BLaER1 (cell line): ENCODE measurements at regions not wholly inside any gene's neighbourhood (a gene's known extent, or its start where the extent isn't known, plus 50 kb on each side); places are given as distances from the start of the nearest gene placed in this dataset.

Experiments used
- H3K27ac ChIP-seq: shearing (Covaris generic); formaldehyde crosslinking; 2 replicates; pipeline ENCODE4 v1.8.1; 2022
- H3K27me3 ChIP-seq: shearing (Covaris generic); formaldehyde crosslinking; 2 replicates; pipeline ENCODE4 v1.8.1; 2022
- H3K36me3 ChIP-seq: shearing (Covaris generic); formaldehyde crosslinking; 2 replicates; pipeline ENCODE4 v1.8.1; 2022
- H3K4me1 ChIP-seq: shearing (Covaris generic); formaldehyde crosslinking; 2 replicates; pipeline ENCODE4 v1.8.1; 2022
- H3K4me2 ChIP-seq: shearing (Covaris generic); formaldehyde crosslinking; 2 replicates; pipeline ENCODE4 v1.8.1; 2022
- H3K4me3 ChIP-seq: shearing (Covaris generic); formaldehyde crosslinking; 2 replicates; pipeline ENCODE4 v1.8.1; 2022
- H3K9ac ChIP-seq: shearing (Covaris generic); formaldehyde crosslinking; 2 replicates; pipeline ENCODE4 v1.8.1; 2022
- H3K9me3 ChIP-seq: shearing (Covaris generic); formaldehyde crosslinking; 2 replicates; pipeline ENCODE4 v1.8.1; 2022
- H4K20me1 ChIP-seq: shearing (Covaris generic); formaldehyde crosslinking; 2 replicates; pipeline ENCODE4 v1.8.1; 2022
- Cebpa-rat ChIP-seq: shearing (Covaris generic); IDR thresholded peaks from 2 replicates; pipeline ENCODE4 v1.8.1; 2022

- no peak overlapping the region for H3K4me2 ChIP-seq
These were observed 1323.2 kb downstream of the FSCB start for GRCh38 chr14:43183916-43184315.

GRCh38 chr14:43175896-43176295 lies 1331.2 kb downstream of the FSCB start:
- H4K20me1 ChIP-seq, result no peaks in the 10 kb centered on the region
- H3K27me3 ChIP-seq, result no peaks in the 10 kb centered on the region; the same call in 1 of the 2 replicates
- no peak overlapping the region for H3K9ac ChIP-seq
- H3K4me2 ChIP-seq, result no peak overlapping the region
- H3K27ac ChIP-seq, result no peak overlapping the region
- no peaks in the 10 kb centered on the region for H3K9me3 ChIP-seq
- no peaks in the 10 kb centered on the region for H3K36me3 ChIP-seq
- no peak for TF ChIP-seq Cebpa-rat
- H3K4me1 ChIP-seq, result no peaks in the 10 kb centered on the region
- no peak overlapping the region for H3K4me3 ChIP-seq

More at GRCh38 chr14:43183916-43184315, 1323.2 kb downstream of the FSCB start:
- Histone ChIP-seq H3K9me3 (no peaks in the 10 kb centered on the region; the same call in 1 of the 2 replicates), H3K36me3 (no peaks in the 10 kb centered on the region), H3K27me3 (no peaks in the 10 kb centered on the region), H4K20me1 (no peaks in the 10 kb centered on the region), H3K9ac (no peak overlapping the region), H3K4me1 (no peaks in the 10 kb centered on the region), H3K4me3 (no peak overlapping the region), H3K27ac (no peak overlapping the region)
- TF ChIP-seq Cebpa-rat, result no peak

- no peak for TF ChIP-seq Cebpa-rat
- Histone ChIP-seq H4K20me1 (no peaks in the 10 kb centered on the region), H3K36me3 (no peaks in the 10 kb centered on the region), H3K4me2 (no peak overlapping the region), H3K4me3 (no peak overlapping the region), H3K9me3 (no peaks in the 10 kb centered on the region), H3K27me3 (no peaks in the 10 kb centered on the region; the same call in 1 of the 2 replicates), H3K4me1 (no peaks in the 10 kb centered on the region), H3K9ac (no peak overlapping the region), H3K27ac (no peak overlapping the region)
These were observed 1334.1 kb downstream of the FSCB start for GRCh38 chr14:43172899-43173548.

GRCh38 chr14:43169722-43170121 lies 1337.4 kb downstream of the FSCB start:
- no peaks in the 10 kb centered on the region for H4K20me1 ChIP-seq
- no peak overlapping the region for H3K4me3 ChIP-seq
- H3K9ac ChIP-seq, result no peak overlapping the region
- no peaks in the 10 kb centered on the region for H3K4me1 ChIP-seq
- no peak for TF ChIP-seq Cebpa-rat
- no peak overlapping the region for H3K4me2 ChIP-seq
- H3K27me3 ChIP-seq, result no peaks in the 10 kb centered on the region
- H3K36me3 ChIP-seq, result no peaks in the 10 kb centered on the region
- H3K27ac ChIP-seq, result no peak overlapping the region
- H3K9me3 ChIP-seq, result no peaks in the 10 kb centered on the region

GRCh38 chr14:43168371-43168925 lies 1338.6 kb downstream of the FSCB start:
- H3K9me3 ChIP-seq, result no peaks in the 10 kb centered on the region
- TF ChIP-seq Cebpa-rat, result no peak
- no peaks in the 10 kb centered on the region for H3K36me3 ChIP-seq
- H3K4me1 ChIP-seq, result no peaks in the 10 kb centered on the region
- H3K9ac ChIP-seq, result no peak overlapping the region
- H4K20me1 ChIP-seq, result no peaks in the 10 kb centered on the region
- H3K27me3 ChIP-seq, result no peaks in the 10 kb centered on the region
- no peak overlapping the region for H3K4me3 ChIP-seq
- H3K27ac ChIP-seq, result no peak overlapping the region
- no peak overlapping the region for H3K4me2 ChIP-seq

GRCh38 chr14:43166163-43166562 lies 1340.9 kb downstream of the FSCB start:
- H3K9me3 ChIP-seq, result no peaks in the 10 kb centered on the region
- H3K4me2 ChIP-seq, result no peak overlapping the region
- no peak overlapping the region for H3K4me3 ChIP-seq
- H3K27me3 ChIP-seq, result no peaks in the 10 kb centered on the region
- no peaks in the 10 kb centered on the region for H3K4me1 ChIP-seq
- H3K27ac ChIP-seq, result no peak overlapping the region
- H4K20me1 ChIP-seq, result no peaks in the 10 kb centered on the region
- no peak overlapping the region for H3K9ac ChIP-seq
- H3K36me3 ChIP-seq, result no peaks in the 10 kb centered on the region
- TF ChIP-seq Cebpa-rat, result no peak

- Histone ChIP-seq H3K4me3 (no peak overlapping the region), H3K27ac (no peak overlapping the region), H3K4me2 (no peak overlapping the region), H3K9ac (no peak overlapping the region), H3K36me3 (no peaks in the 10 kb centered on the region), H3K27me3 (no peaks in the 10 kb centered on the region), H3K9me3 (no peaks in the 10 kb centered on the region), H3K4me1 (no peaks in the 10 kb centered on the region), H4K20me1 (no peaks in the 10 kb centered on the region)
- no peak for TF ChIP-seq Cebpa-rat
These were observed 1341.4 kb downstream of the FSCB start for GRCh38 chr14:43165651-43166050.

- H3K27ac ChIP-seq, result no peak overlapping the region
- no peak for TF ChIP-seq Cebpa-rat
- H3K9ac ChIP-seq, result no peak overlapping the region
- H3K27me3 ChIP-seq, result no peaks in the 10 kb centered on the region
- no peaks in the 10 kb centered on the region for H3K4me1 ChIP-seq
- H4K20me1 ChIP-seq, result no peaks in the 10 kb centered on the region
- H3K4me3 ChIP-seq, result no peak overlapping the region
- no peak overlapping the region for H3K4me2 ChIP-seq
- H3K9me3 ChIP-seq, result no peaks in the 10 kb centered on the region
- no peaks in the 10 kb centered on the region for H3K36me3 ChIP-seq
These were observed 1345.6 kb downstream of the FSCB start for GRCh38 chr14:43161477-43161876.

GRCh38 chr14:43157661-43158060 lies 1349.4 kb downstream of the FSCB start:
- Histone ChIP-seq H3K4me2 (no peak overlapping the region), H3K27me3 (no peaks in the 10 kb centered on the region), H3K36me3 (no peaks in the 10 kb centered on the region), H3K27ac (no peak overlapping the region), H4K20me1 (no peaks in the 10 kb centered on the region), H3K9ac (no peak overlapping the region), H3K9me3 (no peaks in the 10 kb centered on the region), H3K4me3 (no peak overlapping the region), H3K4me1 (no peaks in the 10 kb centered on the region)
- no peak for TF ChIP-seq Cebpa-rat

- no peaks in the 10 kb centered on the region for H3K36me3 ChIP-seq
- TF ChIP-seq Cebpa-rat, result no peak
- H4K20me1 ChIP-seq, result no peaks in the 10 kb centered on the region
- no peak overlapping the region for H3K27ac ChIP-seq
- H3K4me3 ChIP-seq, result no peak overlapping the region
- no peak overlapping the region for H3K9ac ChIP-seq
- H3K27me3 ChIP-seq, result no peaks in the 10 kb centered on the region
- H3K4me1 ChIP-seq, result no peaks in the 10 kb centered on the region
- no peaks in the 10 kb centered on the region for H3K9me3 ChIP-seq
- H3K4me2 ChIP-seq, result no peak overlapping the region
These were observed 1351.2 kb downstream of the FSCB start for GRCh38 chr14:43155924-43156323.
